ENCODE measurements at regions not wholly inside any gene's neighbourhood (a gene's known extent, or its start where the extent isn't known, plus 50 kb on each side); places are given as distances from the start of the nearest gene placed in this dataset.

GRCh38 chr14:86619726-86620125, 1089.8 kb downstream of the FLRT2 start:
- TF ChIP-seq CTCF (IDR thresholded peaks at IDR 0.05) (no peak), EZH2 (IDR thresholded peaks at IDR 0.05) (no peak), EZH2phosphoT487 (IDR thresholded peaks at IDR 0.05) (no peak)

Measured in neural progenitor cell (in vitro differentiated cells).